ENCODE measurements at regions not wholly inside any gene's neighbourhood (a gene's known extent, or its start where the extent isn't known, plus 50 kb on each side); places are given as distances from the start of the nearest gene placed in this dataset.
"Not testable (repeated sequence)": the region's sequence is repeated elsewhere in the genome, so short reads cannot be mapped to it uniquely, and the experiment has no call there.

GRCh38 chr5:93349613-93350012 lies 231.4 kb downstream of the NR2F1-AS1 start:
- TF ChIP-seq JUNB (IDR thresholded peaks at IDR 0.05; ENCODE audit: unreplicated experiment), result no peak
- TF ChIP-seq CREB1 (CRISPR knock-in tag; IDR thresholded peaks at IDR 0.05; ENCODE audit: low read depth), result no peak
- Histone ChIP-seq H3K27me3 (ENCODE audit: insufficient read depth) (no peaks in the 10 kb centered on the region), H3K9me2 (ENCODE audit: insufficient read depth) (no peaks in the 10 kb centered on the region), H3K27ac (ENCODE audit: low read depth) (no peak overlapping the region), H3K36me3 (ENCODE audit: insufficient read depth) (no peaks in the 10 kb centered on the region), H3K79me2 (replicated peaks; ENCODE audit: insufficient read depth) (no peaks in the 10 kb centered on the region), H3F3A (replicated peaks; ENCODE audit: low read depth) (no peaks in the 10 kb centered on the region), H3K4me2 (no peak overlapping the region), H4K20me1 (replicated peaks; ENCODE audit: insufficient read depth) (no peaks in the 10 kb centered on the region), H2AFZ (no peak overlapping the region), H3K4me3 (no peak overlapping the region), H3K4me1 (ENCODE audit: insufficient read depth) (no peaks in the 10 kb centered on the region)
- H3K27ac Mint-ChIP-seq, result no peak overlapping the region
- H3K36me3 Mint-ChIP-seq (ENCODE audit: low read depth), result no peaks in the 10 kb centered on the region
- DNase-seq (ENCODE audit: low spot score) (no peak), ATAC-seq (no peak)
- H3K4me3 Mint-ChIP-seq, result no peak overlapping the region
- H3K27me3 Mint-ChIP-seq (ENCODE audit: insufficient read depth, low read depth, poor library complexity), result no peaks in the 10 kb centered on the region
- H3K9me3 Mint-ChIP-seq, result no peaks in the 10 kb centered on the region
- no peaks in the 10 kb centered on the region for H3K4me1 Mint-ChIP-seq

- Histone ChIP-seq H3K4me2 (no peak overlapping the region), H3K36me3 (ENCODE audit: insufficient read depth) (no peaks in the 10 kb centered on the region), H4K20me1 (replicated peaks; ENCODE audit: insufficient read depth) (no peaks in the 10 kb centered on the region), H3F3A (replicated peaks; ENCODE audit: low read depth) (no peaks in the 10 kb centered on the region), H3K27me3 (ENCODE audit: insufficient read depth) (no peaks in the 10 kb centered on the region), H3K27ac (ENCODE audit: low read depth) (no peak overlapping the region), H3K4me1 (ENCODE audit: insufficient read depth) (no peaks in the 10 kb centered on the region), H3K79me2 (replicated peaks; ENCODE audit: insufficient read depth) (no peaks in the 10 kb centered on the region), H3K4me3 (no peak overlapping the region), H2AFZ (peak overlapping the region; percentile 72), H3K9me2 (ENCODE audit: insufficient read depth) (no peaks in the 10 kb centered on the region)
- Mint-ChIP-seq H3K9me3 (no peaks in the 10 kb centered on the region), H3K27ac (no peak overlapping the region), H3K27me3 (ENCODE audit: insufficient read depth, low read depth, poor library complexity) (no peaks in the 10 kb centered on the region), H3K36me3 (ENCODE audit: low read depth) (no peaks in the 10 kb centered on the region), H3K4me1 (peaks cover 2% of the 10 kb centered on the region; the same call in 1 of the 3 replicates), H3K4me3 (no peak overlapping the region)
- DNase-seq (ENCODE audit: low spot score) (no peak), ATAC-seq (no peak)
- TF ChIP-seq CREB1 (CRISPR knock-in tag; IDR thresholded peaks at IDR 0.05; ENCODE audit: low read depth), result no peak
- TF ChIP-seq CTCF (conservative IDR thresholded peaks at IDR 0.05; ENCODE audit: low read depth in 2 of 2), result no peak
- TF ChIP-seq JUNB (IDR thresholded peaks at IDR 0.05; ENCODE audit: unreplicated experiment), result no peak
- no peak for TF ChIP-seq EZH2phosphoT487 (IDR thresholded peaks at IDR 0.05; ENCODE audit: unreplicated experiment)
- TF ChIP-seq POLR2AphosphoS5 (IDR thresholded peaks at IDR 0.05; ENCODE audit: low read depth), result no peak
- no peak for TF ChIP-seq ZNF114 (CRISPR knock-in tag; IDR thresholded peaks at IDR 0.05)
- no peak for TF ChIP-seq EZH2 (IDR thresholded peaks at IDR 0.05; ENCODE audit: low read depth, unreplicated experiment)
- no peak for TF ChIP-seq ETS1 (IDR thresholded peaks at IDR 0.05)
- TF ChIP-seq REST (IDR thresholded peaks at IDR 0.05; ENCODE audit: unreplicated experiment), result no peak
Measured at GRCh38 chr5:93348231-93348630, 232.8 kb downstream of the NR2F1-AS1 start.

- H3K79me2 ChIP-seq (replicated peaks; ENCODE audit: insufficient read depth); H3F3A ChIP-seq (replicated peaks; ENCODE audit: low read depth); H3K27ac ChIP-seq (ENCODE audit: low read depth); H3K4me3 ChIP-seq; H3K36me3 Mint-ChIP-seq (ENCODE audit: low read depth); H3K9me2 ChIP-seq (ENCODE audit: insufficient read depth); H2AFZ ChIP-seq; H3K9me3 Mint-ChIP-seq; H3K4me2 ChIP-seq; DNase-seq (ENCODE audit: low spot score); H3K36me3 ChIP-seq (ENCODE audit: insufficient read depth); H3K4me1 ChIP-seq (ENCODE audit: insufficient read depth); H3K27ac Mint-ChIP-seq; ATAC-seq; H4K20me1 ChIP-seq (replicated peaks; ENCODE audit: insufficient read depth); H3K27me3 Mint-ChIP-seq (ENCODE audit: insufficient read depth, low read depth, poor library complexity); H3K27me3 ChIP-seq (ENCODE audit: insufficient read depth); H3K4me3 Mint-ChIP-seq; H3K4me1 Mint-ChIP-seq: not testable (repeated sequence)
Measured at GRCh38 chr5:93346850-93347249, 234.2 kb downstream of the NR2F1-AS1 start.

Data from GM23338 (cell line).